ENCODE measurements at regions not wholly inside any gene's neighbourhood (a gene's known extent, or its start where the extent isn't known, plus 50 kb on each side); places are given as distances from the start of the nearest gene placed in this dataset.

- Histone ChIP-seq H3K27me3 (ENCODE audit: control insufficient read depth, insufficient read depth, low read length) (no peaks in the 10 kb centered on the region), H3K4me1 (ENCODE audit: control insufficient read depth, extremely low read depth, insufficient read depth, low read length) (no peaks in the 10 kb centered on the region), H3K4me3 (replicated peaks in 1 of 4; ENCODE audit: control extremely low read depth in 1 of 4, insufficient read depth in 1 of 4, low read depth in 3 of 4, low read length in 4 of 4) (no peak overlapping the region), H2AFZ (ENCODE audit: low read length) (no peak overlapping the region), H4K20me1 (ENCODE audit: control insufficient read depth, extremely low read depth, insufficient read depth, low read length) (no peaks in the 10 kb centered on the region), H3K4me2 (ENCODE audit: extremely low read depth, insufficient read depth, low read length) (no peak overlapping the region), H3K9ac (ENCODE audit: insufficient read depth, low read length) (no peak overlapping the region), H3K36me3 (ENCODE audit: control insufficient read depth, insufficient read depth, low read length) (no peaks in the 10 kb centered on the region), H3K9me3 (ENCODE audit: control insufficient read depth, insufficient read depth, low read depth, low read length) (no peaks in the 10 kb centered on the region), H3K27ac (ENCODE audit: insufficient read depth, low read length) (no peak overlapping the region), H3K79me2 (ENCODE audit: control insufficient read depth, insufficient read depth, low read length) (no peaks in the 10 kb centered on the region)
- TF ChIP-seq EZH2 (IDR thresholded peaks at IDR 0.05; ENCODE audit: low read length, missing control alignments) (no peak), CTCF (conservative IDR thresholded peaks at IDR 0.05 in 1 of 2, IDR thresholded peaks at IDR 0.05 in 1 of 2; ENCODE audit: low read depth in 1 of 2, low read length in 2 of 2) (no peak)
- DNase-seq (ENCODE audit: low read depth in 2 of 2): no peak
These were observed 428.5 kb upstream of the CNTNAP5 start for GRCh38 chr2:123596621-123597020.

- H3K79me2 ChIP-seq (ENCODE audit: control insufficient read depth, insufficient read depth, low read length): no peaks in the 10 kb centered on the region
- H3K27me3 ChIP-seq (ENCODE audit: control insufficient read depth, insufficient read depth, low read length): no peaks in the 10 kb centered on the region
- DNase-seq (ENCODE audit: low read depth in 2 of 2): no peak
- H3K9me3 ChIP-seq (ENCODE audit: control insufficient read depth, insufficient read depth, low read depth, low read length): no peaks in the 10 kb centered on the region
- no peak for TF ChIP-seq CTCF (conservative IDR thresholded peaks at IDR 0.05 in 1 of 2, IDR thresholded peaks at IDR 0.05 in 1 of 2; ENCODE audit: low read depth in 1 of 2, low read length in 2 of 2)
- TF ChIP-seq EZH2 (IDR thresholded peaks at IDR 0.05; ENCODE audit: low read length, missing control alignments): no peak
- no peak overlapping the region for H3K4me3 ChIP-seq (replicated peaks in 1 of 4; ENCODE audit: control extremely low read depth in 1 of 4, insufficient read depth in 1 of 4, low read depth in 3 of 4, low read length in 4 of 4)
- H3K4me1 ChIP-seq (ENCODE audit: control insufficient read depth, extremely low read depth, insufficient read depth, low read length): no peaks in the 10 kb centered on the region
- no peaks in the 10 kb centered on the region for H3K36me3 ChIP-seq (ENCODE audit: control insufficient read depth, insufficient read depth, low read length)
- no peaks in the 10 kb centered on the region for H4K20me1 ChIP-seq (ENCODE audit: control insufficient read depth, extremely low read depth, insufficient read depth, low read length)
- H3K9ac ChIP-seq (ENCODE audit: insufficient read depth, low read length): no peak overlapping the region
- H3K4me2 ChIP-seq (ENCODE audit: extremely low read depth, insufficient read depth, low read length): no peak overlapping the region
- H3K27ac ChIP-seq (ENCODE audit: insufficient read depth, low read length): no peak overlapping the region
- no peak overlapping the region for H2AFZ ChIP-seq (ENCODE audit: low read length)
These were observed 427.1 kb upstream of the CNTNAP5 start for GRCh38 chr2:123597988-123598387.

GRCh38 chr2:123606631-123607030, 418.5 kb upstream of the CNTNAP5 start:
- no peak overlapping the region for H3K4me2 ChIP-seq (ENCODE audit: extremely low read depth, insufficient read depth, low read length)
- no peaks in the 10 kb centered on the region for H3K9me3 ChIP-seq (ENCODE audit: control insufficient read depth, insufficient read depth, low read depth, low read length)
- H3K9ac ChIP-seq (ENCODE audit: insufficient read depth, low read length): no peak overlapping the region
- no peak for DNase-seq (ENCODE audit: low read depth in 2 of 2)
- H4K20me1 ChIP-seq (ENCODE audit: control insufficient read depth, extremely low read depth, insufficient read depth, low read length): no peaks in the 10 kb centered on the region
- H3K27ac ChIP-seq (ENCODE audit: insufficient read depth, low read length): no peak overlapping the region
- H3K79me2 ChIP-seq (ENCODE audit: control insufficient read depth, insufficient read depth, low read length): no peaks in the 10 kb centered on the region
- H2AFZ ChIP-seq (ENCODE audit: low read length): no peak overlapping the region
- no peaks in the 10 kb centered on the region for H3K36me3 ChIP-seq (ENCODE audit: control insufficient read depth, insufficient read depth, low read length)
- no peak for TF ChIP-seq CTCF (conservative IDR thresholded peaks at IDR 0.05 in 1 of 2, IDR thresholded peaks at IDR 0.05 in 1 of 2; ENCODE audit: low read depth in 1 of 2, low read length in 2 of 2)
- TF ChIP-seq EZH2 (IDR thresholded peaks at IDR 0.05; ENCODE audit: low read length, missing control alignments): no peak
- no peaks in the 10 kb centered on the region for H3K4me1 ChIP-seq (ENCODE audit: control insufficient read depth, extremely low read depth, insufficient read depth, low read length)
- H3K4me3 ChIP-seq (replicated peaks in 1 of 4; ENCODE audit: control extremely low read depth in 1 of 4, insufficient read depth in 1 of 4, low read depth in 3 of 4, low read length in 4 of 4): no peak overlapping the region
- H3K27me3 ChIP-seq (ENCODE audit: control insufficient read depth, insufficient read depth, low read length): no peaks in the 10 kb centered on the region
